ENCODE measurements at regions not wholly inside any gene's neighbourhood (a gene's known extent, or its start where the extent isn't known, plus 50 kb on each side); places are given as distances from the start of the nearest gene placed in this dataset.

GRCh38 chr4:111556141-111556781, 589.0 kb upstream of the FAM241A start:
- no peaks in the 10 kb centered on the region for H3K4me1 Mint-ChIP-seq (ENCODE audit: unreplicated experiment)
- no peak overlapping the region for H3K27ac Mint-ChIP-seq
- DNase-seq (ENCODE audit: extremely low spot score, unreplicated experiment): no peak
- H3K27me3 Mint-ChIP-seq: peaks cover 4% of the 10 kb centered on the region
- H3K4me3 Mint-ChIP-seq: no peak overlapping the region
- no peaks in the 10 kb centered on the region for H3K36me3 Mint-ChIP-seq
- TF ChIP-seq CTCF (conservative IDR thresholded peaks at IDR 0.05): no peak
- H3K9me3 Mint-ChIP-seq: no peaks in the 10 kb centered on the region

GRCh38 chr4:111556851-111557250, 588.4 kb upstream of the FAM241A start:
- H3K9me3 Mint-ChIP-seq: no peaks in the 10 kb centered on the region
- no peaks in the 10 kb centered on the region for H3K4me1 Mint-ChIP-seq (ENCODE audit: unreplicated experiment)
- no peak overlapping the region for H3K4me3 Mint-ChIP-seq
- no peak for DNase-seq (ENCODE audit: extremely low spot score, unreplicated experiment)
- no peak overlapping the region for H3K27ac Mint-ChIP-seq
- no peak for TF ChIP-seq CTCF (conservative IDR thresholded peaks at IDR 0.05)
- peaks cover 4% of the 10 kb centered on the region for H3K27me3 Mint-ChIP-seq
- no peaks in the 10 kb centered on the region for H3K36me3 Mint-ChIP-seq

- H3K9me3 Mint-ChIP-seq: no peaks in the 10 kb centered on the region
- TF ChIP-seq CTCF (conservative IDR thresholded peaks at IDR 0.05): no peak
- H3K27ac Mint-ChIP-seq: no peak overlapping the region
- H3K4me1 Mint-ChIP-seq (ENCODE audit: unreplicated experiment): no peaks in the 10 kb centered on the region
- H3K4me3 Mint-ChIP-seq: no peak overlapping the region
- DNase-seq (ENCODE audit: extremely low spot score, unreplicated experiment): no peak
- H3K36me3 Mint-ChIP-seq: no peaks in the 10 kb centered on the region
- peaks cover 4% of the 10 kb centered on the region for H3K27me3 Mint-ChIP-seq
These were observed 582.4 kb upstream of the FAM241A start for GRCh38 chr4:111562826-111563225.

- no peak overlapping the region for H3K27ac Mint-ChIP-seq
- no peaks in the 10 kb centered on the region for H3K4me1 Mint-ChIP-seq (ENCODE audit: unreplicated experiment)
- H3K36me3 Mint-ChIP-seq: no peaks in the 10 kb centered on the region
- H3K27me3 Mint-ChIP-seq: no peaks in the 10 kb centered on the region
- TF ChIP-seq CTCF (conservative IDR thresholded peaks at IDR 0.05): no peak
- H3K4me3 Mint-ChIP-seq: no peak overlapping the region
- no peaks in the 10 kb centered on the region for H3K9me3 Mint-ChIP-seq
- no peak for DNase-seq (ENCODE audit: extremely low spot score, unreplicated experiment)
These were observed 572.8 kb upstream of the FAM241A start for GRCh38 chr4:111572470-111572869.

- Mint-ChIP-seq H3K4me1 (ENCODE audit: unreplicated experiment) (no peaks in the 10 kb centered on the region), H3K27ac (no peak overlapping the region), H3K27me3 (no peaks in the 10 kb centered on the region), H3K9me3 (no peaks in the 10 kb centered on the region), H3K4me3 (no peak overlapping the region), H3K36me3 (no peaks in the 10 kb centered on the region)
- no peak for TF ChIP-seq CTCF (conservative IDR thresholded peaks at IDR 0.05)
- no peak for DNase-seq (ENCODE audit: extremely low spot score, unreplicated experiment)
These were observed 571.9 kb upstream of the FAM241A start for GRCh38 chr4:111573386-111573785.

- no peaks in the 10 kb centered on the region for H3K36me3 Mint-ChIP-seq
- H3K27me3 Mint-ChIP-seq: no peaks in the 10 kb centered on the region
- DNase-seq (ENCODE audit: extremely low spot score, unreplicated experiment): no peak
- H3K4me1 Mint-ChIP-seq (ENCODE audit: unreplicated experiment): no peaks in the 10 kb centered on the region
- TF ChIP-seq CTCF (conservative IDR thresholded peaks at IDR 0.05): no peak
- peaks cover 12% of the 10 kb centered on the region for H3K9me3 Mint-ChIP-seq
- no peak overlapping the region for H3K4me3 Mint-ChIP-seq
- H3K27ac Mint-ChIP-seq: no peak overlapping the region
These were observed 565.5 kb upstream of the FAM241A start for GRCh38 chr4:111579767-111580166.

All from type B pancreatic cell (in vitro differentiated cells).